Prostate gland (tissue), 2 donors: ENCODE measurements at regions not wholly inside any gene's neighbourhood (a gene's known extent, or its start where the extent isn't known, plus 50 kb on each side); places are given as distances from the start of the nearest gene placed in this dataset.

Source experiments
- POLR2A ChIP-seq: fragments of 450-650 bp; IDR thresholded peaks from one replicate; pipeline ENCODE4 v1.6.1; 2016; ENCODE audit warnings: antibody characterized with exemption, mild to moderate bottlenecking
- POLR2AphosphoS5 ChIP-seq: sonication (generic); formaldehyde crosslinking; IDR thresholded peaks from one replicate; pipeline ENCODE4 v1.6.1; 2017; ENCODE audit warnings: antibody characterized with exemption
- TF ChIP-seq, protein P1 (sequence below), 4 experiments: fragments of 200-600 bp in 2 of 4; fragments of 450-650 bp in 2 of 4; sonication (generic) in 2 of 4; IDR thresholded peaks; 1 replicate in 3 of 4; 2 replicates in 1 of 4; pipeline ENCODE4 v1.5.1; 2016 to 2019; ENCODE audit warnings: antibody characterized with exemption in 4 of 4, mild to moderate bottlenecking in 2 of 4, moderate library complexity in 2 of 4

DNA sequence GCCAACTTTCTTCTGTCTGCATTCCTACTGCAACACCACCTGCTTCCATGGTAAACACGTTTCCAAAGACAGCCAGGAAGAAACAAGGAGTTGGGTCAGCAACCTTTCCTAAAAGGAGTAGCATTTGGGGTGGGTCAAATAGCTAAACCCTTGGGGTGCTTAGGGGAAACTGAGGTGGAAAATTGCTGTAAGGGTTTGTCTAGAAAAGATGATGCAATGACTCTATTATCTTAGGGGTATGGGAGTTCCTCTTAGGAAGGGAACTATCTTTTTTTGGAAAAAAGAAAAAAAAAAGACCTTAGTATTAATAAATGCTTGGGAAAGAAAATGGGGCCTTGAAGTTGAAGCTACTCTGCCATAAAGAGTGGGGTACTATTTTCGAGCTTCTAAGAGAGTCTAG is 86.1 kb upstream of the POMGNT2 start:
- TF ChIP-seq, protein P1, sequence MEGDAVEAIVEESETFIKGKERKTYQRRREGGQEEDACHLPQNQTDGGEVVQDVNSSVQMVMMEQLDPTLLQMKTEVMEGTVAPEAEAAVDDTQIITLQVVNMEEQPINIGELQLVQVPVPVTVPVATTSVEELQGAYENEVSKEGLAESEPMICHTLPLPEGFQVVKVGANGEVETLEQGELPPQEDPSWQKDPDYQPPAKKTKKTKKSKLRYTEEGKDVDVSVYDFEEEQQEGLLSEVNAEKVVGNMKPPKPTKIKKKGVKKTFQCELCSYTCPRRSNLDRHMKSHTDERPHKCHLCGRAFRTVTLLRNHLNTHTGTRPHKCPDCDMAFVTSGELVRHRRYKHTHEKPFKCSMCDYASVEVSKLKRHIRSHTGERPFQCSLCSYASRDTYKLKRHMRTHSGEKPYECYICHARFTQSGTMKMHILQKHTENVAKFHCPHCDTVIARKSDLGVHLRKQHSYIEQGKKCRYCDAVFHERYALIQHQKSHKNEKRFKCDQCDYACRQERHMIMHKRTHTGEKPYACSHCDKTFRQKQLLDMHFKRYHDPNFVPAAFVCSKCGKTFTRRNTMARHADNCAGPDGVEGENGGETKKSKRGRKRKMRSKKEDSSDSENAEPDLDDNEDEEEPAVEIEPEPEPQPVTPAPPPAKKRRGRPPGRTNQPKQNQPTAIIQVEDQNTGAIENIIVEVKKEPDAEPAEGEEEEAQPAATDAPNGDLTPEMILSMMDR (IDR thresholded peaks at IDR 0.05) = no peak
- no peak for TF ChIP-seq POLR2A
- TF ChIP-seq POLR2AphosphoS5 = no peak
